HEK293T (cell line): ENCODE measurements at regions not wholly inside any gene's neighbourhood (a gene's known extent, or its start where the extent isn't known, plus 50 kb on each side); places are given as distances from the start of the nearest gene placed in this dataset.

Experiments used
- ARNT ChIP-seq: fragments of 450-650 bp; IDR thresholded peaks from 2 replicates; pipeline ENCODE4 v1.6.1; 2017; ENCODE audit warnings: mild to moderate bottlenecking
- BHLHE40 ChIP-seq: fragments of 450-650 bp; IDR thresholded peaks from 2 replicates; pipeline ENCODE4 v1.6.1; 2016; ENCODE audit warnings: mild to moderate bottlenecking, moderate library complexity, borderline replicate concordance
- ELF4 ChIP-seq: fragments of 450-650 bp; IDR thresholded peaks from 2 replicates; pipeline ENCODE4 v1.6.1; 2017; ENCODE audit warnings: antibody characterized with exemption
- FOXA1 ChIP-seq: fragments of 450-650 bp; IDR thresholded peaks from 2 replicates; pipeline ENCODE4 v1.6.1; 2016; ENCODE audit warnings: mild to moderate bottlenecking
- FOXK2 ChIP-seq: fragments of 450-650 bp; IDR thresholded peaks from 2 replicates; pipeline ENCODE4 v1.6.1; 2016; ENCODE audit warnings: mild to moderate bottlenecking
- FOXM1 ChIP-seq: fragments of 450-650 bp; IDR thresholded peaks from 2 replicates; pipeline ENCODE4 v1.6.1; 2017; ENCODE audit warnings: mild to moderate bottlenecking, borderline replicate concordance
- HDGF ChIP-seq: fragments of 450-650 bp; IDR thresholded peaks from 2 replicates; pipeline ENCODE4 v1.6.1; 2017; ENCODE audit warnings: antibody characterized with exemption, borderline replicate concordance
- L3MBTL2 ChIP-seq: fragments of 450-650 bp; conservative IDR thresholded peaks from 2 replicates; pipeline ENCODE4 v1.6.1; 2016; ENCODE audit warnings: mild to moderate bottlenecking
- LEF1 ChIP-seq: fragments of 450-650 bp; IDR thresholded peaks from 2 replicates; pipeline ENCODE4 v1.6.1; 2017; ENCODE audit warnings: mild to moderate bottlenecking, borderline replicate concordance
- PKNOX1 ChIP-seq: fragments of 450-650 bp; IDR thresholded peaks from 2 replicates; pipeline ENCODE4 v1.6.1; 2016
- SUZ12 ChIP-seq: fragments of 450-650 bp; IDR thresholded peaks from 2 replicates; pipeline ENCODE4 v1.6.1; 2016; ENCODE audit warnings: mild to moderate bottlenecking
- TARDBP ChIP-seq: fragments of 450-650 bp; IDR thresholded peaks from 2 replicates; pipeline ENCODE4 v1.6.1; 2016
- ZNF384 ChIP-seq: fragments of 450-650 bp; IDR thresholded peaks from 2 replicates; pipeline ENCODE4 v1.6.1; 2016

- TF ChIP-seq BHLHE40 = no peak
- no peak for TF ChIP-seq ARNT
- no peak for TF ChIP-seq ELF4
- TF ChIP-seq FOXA1 = no peak
- no peak for TF ChIP-seq FOXM1
- TF ChIP-seq L3MBTL2 = no peak
- no peak for TF ChIP-seq HDGF
- TF ChIP-seq TARDBP = no peak
- no peak for TF ChIP-seq FOXK2
- no peak for TF ChIP-seq SUZ12
- TF ChIP-seq LEF1 = no peak
- TF ChIP-seq ZNF384 = no peak
- no peak for TF ChIP-seq PKNOX1
These were observed 1124.1 kb downstream of the VRK1 start for GRCh38 chr14:97921296-97921695.
